Hematopoietic multipotent progenitor cell treated with erythropoietin and hydrocortisone succinate and interleukin-3 and kit ligand, for 8 days (in vitro differentiated cells): ENCODE measurements at regions not wholly inside any gene's neighbourhood (a gene's known extent, or its start where the extent isn't known, plus 50 kb on each side); places are given as distances from the start of the nearest gene placed in this dataset.

ENCODE experiments used
- DNase-seq: peaks from one replicate; pipeline ENCODE4 v3.0.0-alpha.2; 2015

GRCh38 chr12:100675432-100675831, 101.9 kb downstream of the GAS2L3 start:
- peak; percentile 22 for DNase-seq

DNA sequence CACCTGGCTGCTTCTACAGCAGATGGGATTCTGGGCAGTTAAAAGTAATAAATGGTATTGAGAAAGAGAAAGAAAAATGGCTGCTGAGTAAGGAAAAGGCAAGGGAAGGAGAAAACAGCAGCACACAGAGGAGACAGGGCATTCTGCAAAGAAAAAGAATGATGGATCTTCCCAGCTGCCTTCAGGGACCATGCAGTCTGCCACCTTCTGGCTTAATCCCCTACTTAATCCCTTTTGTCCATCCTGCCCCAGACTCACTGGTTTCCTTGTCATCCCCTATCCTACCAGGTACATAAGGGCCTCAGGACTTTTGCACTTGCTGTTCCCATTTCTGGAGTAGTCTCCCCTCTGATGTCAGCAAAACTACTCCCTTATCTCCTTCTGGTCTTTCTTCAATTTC, 107.6 kb downstream of the GAS2L3 start:
- no peak for DNase-seq

GRCh38 chr12:100682178-100682577, 108.7 kb downstream of the GAS2L3 start:
- no peak for DNase-seq

- DNase-seq = no peak
Observed at GRCh38 chr12:100687686-100688085, 106.9 kb upstream of the ANO4 start.

- no peak for DNase-seq
Observed at GRCh38 chr12:100688451-100688864, 106.1 kb upstream of the ANO4 start.

GRCh38 chr12:100692502-100692901, 102.1 kb upstream of the ANO4 start:
- no peak for DNase-seq

GRCh38 chr12:100698518-100698917, 96.1 kb upstream of the ANO4 start:
- DNase-seq = no peak

DNA sequence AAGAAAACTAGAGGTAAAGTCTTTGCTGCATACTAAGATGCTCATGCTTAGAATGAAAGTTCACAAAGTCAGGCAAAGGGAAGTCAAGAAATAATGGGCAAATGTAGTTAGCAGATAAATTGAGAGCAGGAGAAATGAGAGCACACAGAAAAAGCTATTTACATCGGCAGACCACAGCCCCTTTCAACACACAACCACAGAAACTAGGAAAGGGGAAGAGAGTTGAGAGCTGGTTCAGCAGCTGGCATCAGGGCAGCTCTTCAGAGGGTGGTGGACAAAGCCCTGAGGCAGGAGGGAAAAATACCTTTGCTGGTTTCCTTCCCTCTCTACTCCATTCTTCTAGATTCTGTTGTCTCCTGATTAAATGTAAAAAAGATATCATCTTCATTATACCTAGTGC, 95.4 kb upstream of the ANO4 start:
- DNase-seq = no peak

GRCh38 chr12:100703337-100703736, 91.2 kb upstream of the ANO4 start:
- no peak for DNase-seq

DNA sequence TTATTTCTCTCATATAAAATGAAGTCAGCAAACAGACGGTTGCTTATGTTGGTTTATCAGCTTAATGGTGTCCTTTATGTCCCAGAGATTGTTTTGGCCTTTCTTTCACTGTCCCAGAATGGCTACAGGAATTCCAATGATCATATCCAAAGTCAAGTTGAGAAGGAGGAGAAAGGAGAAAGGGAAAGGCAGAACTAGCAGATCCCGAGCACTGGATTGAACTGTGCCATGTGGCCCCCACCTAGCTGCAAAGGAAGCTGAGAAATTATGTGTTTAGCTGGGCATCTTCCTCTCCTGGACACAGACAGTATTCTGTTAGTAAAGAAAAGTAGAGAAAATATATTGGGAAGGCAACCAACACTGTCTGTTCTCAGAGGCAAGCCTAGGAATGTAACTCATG, 90.7 kb upstream of the ANO4 start:
- no peak for DNase-seq

DNA sequence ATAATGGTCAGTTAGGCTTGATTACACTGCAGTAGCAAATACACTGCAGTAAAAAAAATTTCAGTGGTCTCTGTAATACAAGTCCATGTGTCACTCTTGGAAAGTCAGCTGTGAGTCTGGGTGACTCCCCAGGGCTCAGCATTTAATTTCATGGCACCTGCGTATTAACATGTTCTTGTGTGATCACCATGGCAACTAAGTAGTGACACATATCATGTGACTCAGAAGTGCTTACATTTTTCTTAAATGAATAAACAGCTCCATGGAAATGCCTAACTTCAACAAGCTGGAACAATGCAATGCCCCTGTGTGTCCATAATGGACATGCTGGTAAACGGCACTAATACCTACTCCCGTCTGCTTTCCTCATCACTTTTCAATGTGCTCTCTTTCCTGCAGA, 88.5 kb upstream of the ANO4 start:
- no peak for DNase-seq

DNA sequence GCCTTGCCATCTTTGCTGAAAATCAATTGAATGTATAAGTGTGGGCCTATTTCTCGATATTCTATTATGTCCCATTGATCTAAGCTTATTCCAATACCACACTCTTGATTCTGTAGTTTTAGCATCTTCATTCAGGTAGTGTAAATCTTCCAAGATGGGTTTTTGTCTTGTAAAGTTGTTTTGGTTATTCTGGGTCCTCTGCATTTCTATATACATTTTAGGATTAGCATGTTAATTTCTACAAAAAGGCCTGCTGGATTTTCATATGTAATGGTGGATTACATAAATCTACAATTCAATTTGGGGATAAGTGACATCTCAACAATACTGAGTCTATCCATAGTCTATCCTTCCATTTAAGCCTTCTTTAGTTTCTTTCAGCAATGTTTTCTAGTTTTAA, 86.0 kb upstream of the ANO4 start:
- DNase-seq = no peak

- DNase-seq = no peak
Observed at GRCh38 chr12:100715976-100716944, 78.3 kb upstream of the ANO4 start.

DNA sequence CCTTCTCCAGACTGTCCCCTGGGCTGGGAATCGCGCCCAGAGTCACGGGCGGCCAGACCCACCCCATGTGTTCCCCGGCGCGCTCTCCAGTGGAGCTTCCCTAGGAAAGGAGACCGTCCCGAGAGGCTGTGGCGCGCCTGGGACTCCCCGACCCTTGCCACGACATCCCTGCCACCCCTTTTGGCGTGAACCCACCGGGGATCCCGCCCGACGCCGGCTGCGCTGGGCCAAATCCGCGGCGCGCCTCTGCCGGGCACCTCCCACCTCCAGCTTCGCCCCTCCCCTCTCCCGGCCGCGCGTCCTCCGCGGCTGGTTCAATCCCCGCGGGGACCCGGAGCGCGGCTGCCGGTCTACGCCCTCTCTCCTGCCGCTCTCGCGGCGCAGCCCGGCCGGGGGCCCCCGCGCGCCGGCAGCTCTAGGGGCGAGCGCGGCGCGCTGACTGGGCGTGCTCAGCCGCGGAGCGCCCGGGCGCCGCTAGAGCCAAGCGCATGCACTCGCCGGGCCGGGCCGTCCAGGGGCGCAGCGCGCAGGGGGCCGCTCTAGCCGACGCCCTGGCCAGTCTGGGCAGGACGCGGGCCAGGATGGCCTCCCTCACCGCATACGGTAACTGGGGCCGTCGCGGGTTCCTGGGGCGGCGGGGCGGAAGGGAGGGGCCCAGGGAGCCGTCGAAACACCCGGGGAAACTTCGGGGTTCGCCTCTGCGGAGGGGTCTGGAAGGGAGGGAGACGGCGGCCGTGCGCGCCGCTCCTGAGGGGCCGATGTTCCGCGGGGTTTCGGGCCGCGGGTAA, 77.4 kb upstream of the ANO4 start:
- DNase-seq = no peak

DNA sequence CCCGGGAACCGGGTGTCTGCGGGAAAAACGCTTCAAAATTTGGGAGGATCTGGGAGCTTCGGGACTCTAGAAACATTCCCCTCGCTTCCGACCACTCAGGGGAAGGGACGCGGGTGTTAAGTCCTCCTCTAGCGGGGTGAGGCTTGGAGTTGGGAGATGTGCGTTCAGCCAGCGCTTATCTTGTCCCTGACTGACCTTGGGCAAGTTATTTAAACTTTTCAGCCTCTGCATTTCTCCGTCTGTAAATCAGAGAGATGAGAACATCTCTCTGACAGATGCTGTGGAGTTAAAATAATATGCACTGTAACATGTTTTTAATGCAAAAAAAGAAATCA, 76.9 kb upstream of the ANO4 start:
- DNase-seq = no peak

DNA sequence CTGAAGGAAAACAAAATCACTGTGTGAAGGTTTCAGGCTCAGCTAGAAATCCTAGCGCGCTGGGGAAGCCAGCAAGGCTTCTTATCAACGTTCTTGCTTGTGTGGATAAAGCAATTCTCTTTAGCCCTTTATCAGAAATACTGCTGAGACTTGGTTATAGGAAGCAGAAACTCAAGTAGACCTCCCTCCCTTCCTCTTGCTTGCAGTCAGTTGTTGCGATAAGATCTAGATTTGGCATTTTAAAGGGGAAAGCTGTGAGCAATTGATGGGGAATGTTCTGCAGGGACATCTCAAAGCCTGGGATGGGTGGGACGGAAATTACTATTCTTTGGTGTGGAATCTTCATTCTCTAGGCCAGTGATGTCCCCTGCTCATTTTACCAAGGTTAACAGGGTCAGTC, 76.4 kb upstream of the ANO4 start:
- no peak for DNase-seq

DNA sequence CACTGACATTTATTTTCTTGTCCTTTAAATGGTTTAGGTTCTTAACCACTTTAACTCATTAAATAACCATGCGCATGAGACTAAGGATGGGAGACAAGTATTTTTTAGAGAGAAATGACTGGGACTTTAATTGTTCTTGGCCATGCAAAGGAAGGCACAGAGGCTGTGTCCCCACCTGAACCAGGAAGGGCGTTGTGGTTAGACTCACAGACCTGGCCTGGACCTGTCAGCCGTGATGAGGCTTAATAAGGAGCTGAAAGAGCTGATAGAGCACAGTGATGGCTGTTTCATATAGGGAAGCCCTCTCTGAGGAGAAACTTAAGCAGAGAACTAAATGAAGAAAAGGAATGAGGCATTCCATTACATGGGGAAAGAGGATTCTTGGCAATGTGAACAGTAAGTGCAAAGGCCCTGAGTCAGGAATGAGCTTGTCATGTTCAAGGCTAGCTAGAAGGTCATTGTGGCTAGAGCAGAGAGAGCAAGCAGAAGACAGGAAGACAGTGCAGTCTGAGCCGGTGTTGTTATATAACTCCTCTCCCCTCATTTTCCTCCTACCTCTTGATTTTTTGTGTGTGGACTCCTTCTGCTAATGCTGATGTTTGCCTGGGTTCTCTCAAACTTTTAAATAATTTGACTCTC, 74.4 kb upstream of the ANO4 start:
- no peak for DNase-seq

DNA sequence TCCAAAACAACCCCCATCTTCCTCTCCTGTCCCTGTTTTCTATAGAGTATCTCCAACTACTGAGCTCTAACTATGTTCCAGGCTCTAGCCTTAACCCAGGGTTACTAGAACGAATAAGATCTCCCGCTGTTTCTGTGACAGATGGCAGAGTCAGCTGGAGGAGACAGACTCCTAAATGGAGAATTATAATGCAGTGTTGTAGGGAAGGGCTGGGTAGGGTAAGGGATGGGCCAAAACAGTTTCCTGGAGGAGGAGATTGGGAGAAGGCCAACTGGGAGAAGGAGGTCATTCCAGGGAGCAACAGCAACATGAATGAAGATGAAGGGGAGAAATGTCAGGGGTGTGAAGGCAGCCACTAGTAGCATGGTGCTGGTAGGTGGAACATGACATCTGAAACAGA, 73.4 kb upstream of the ANO4 start:
- no peak for DNase-seq

DNA sequence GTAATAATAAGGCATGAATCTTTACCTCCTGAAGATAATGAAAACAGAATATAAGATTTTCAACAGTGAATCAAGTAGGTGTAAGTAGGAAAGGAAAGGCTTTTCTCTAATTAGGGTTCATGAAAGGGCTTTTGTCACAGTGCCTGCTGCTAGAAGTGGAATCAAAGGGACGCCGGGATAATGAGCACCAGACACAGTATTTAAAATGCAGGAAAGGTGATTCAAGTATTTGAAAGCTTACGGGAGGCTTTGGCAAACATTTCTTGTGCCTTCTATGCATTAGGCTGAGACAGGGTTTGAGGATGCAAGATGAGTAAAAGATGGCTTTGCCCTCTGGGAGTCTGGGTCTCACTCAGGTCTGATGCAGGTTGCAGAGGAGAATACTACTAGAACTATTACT, 70.5 kb upstream of the ANO4 start:
- no peak for DNase-seq

DNA sequence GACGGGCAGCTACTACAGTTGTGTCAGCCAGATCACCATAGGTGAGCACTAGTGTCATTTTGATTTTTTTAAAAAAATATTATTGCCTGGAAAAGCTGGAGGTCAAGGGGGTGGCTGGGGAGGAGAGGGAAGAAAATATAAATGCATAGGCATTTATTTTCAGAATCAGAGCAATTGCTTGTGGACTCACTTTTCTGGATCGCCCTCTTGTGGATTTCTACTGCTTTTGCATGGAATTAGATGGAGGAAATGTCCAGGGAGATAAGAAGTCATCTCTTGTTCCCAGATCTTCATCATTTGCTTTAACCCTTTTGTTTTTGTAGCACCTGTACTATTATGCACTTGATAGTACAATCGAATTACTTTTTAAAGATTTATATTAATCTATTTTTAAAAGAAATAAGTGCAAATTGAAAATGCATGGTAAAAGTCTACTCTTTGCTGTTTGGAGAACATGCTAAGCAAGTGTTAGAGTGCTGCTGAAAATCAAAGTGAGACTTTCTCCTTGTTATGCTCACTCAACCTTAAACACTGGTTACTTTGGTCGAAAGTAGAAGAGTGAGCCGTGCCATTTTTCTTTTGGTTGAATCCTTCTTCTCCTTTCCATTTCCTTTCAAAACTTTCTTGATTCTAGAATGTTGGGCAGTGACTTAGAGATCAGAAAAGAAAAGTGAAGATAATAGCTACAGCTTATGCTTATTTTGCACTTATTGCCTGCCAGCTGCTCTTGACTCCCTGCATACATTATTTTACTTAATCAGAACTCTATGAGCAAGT, 60.6 kb upstream of the ANO4 start:
- peak; percentile 40 for DNase-seq

GRCh38 chr12:100737168-100737567, 57.4 kb upstream of the ANO4 start:
- no peak for DNase-seq

DNA sequence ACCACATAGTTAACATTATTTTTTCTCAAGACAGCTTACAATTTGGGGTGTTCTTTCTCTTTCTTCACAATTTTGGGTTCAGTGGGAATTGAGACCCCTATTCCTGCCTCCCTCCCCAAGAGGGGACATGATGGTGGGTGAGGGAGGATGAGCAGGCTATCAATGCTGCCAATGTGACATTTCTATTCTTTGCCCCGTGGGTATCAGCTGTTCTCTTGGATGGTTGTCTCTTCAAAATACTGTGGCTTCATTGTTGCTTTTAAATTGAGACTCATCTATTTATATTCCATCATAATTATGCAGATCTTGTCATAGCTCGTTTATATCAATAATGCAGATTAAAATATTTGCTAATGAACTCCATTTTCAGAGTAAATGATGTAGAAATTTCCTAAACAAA, 56.5 kb upstream of the ANO4 start:
- DNase-seq = no peak
